ENCODE measurements at regions not wholly inside any gene's neighbourhood (a gene's known extent, or its start where the extent isn't known, plus 50 kb on each side); places are given as distances from the start of the nearest gene placed in this dataset.

DNA sequence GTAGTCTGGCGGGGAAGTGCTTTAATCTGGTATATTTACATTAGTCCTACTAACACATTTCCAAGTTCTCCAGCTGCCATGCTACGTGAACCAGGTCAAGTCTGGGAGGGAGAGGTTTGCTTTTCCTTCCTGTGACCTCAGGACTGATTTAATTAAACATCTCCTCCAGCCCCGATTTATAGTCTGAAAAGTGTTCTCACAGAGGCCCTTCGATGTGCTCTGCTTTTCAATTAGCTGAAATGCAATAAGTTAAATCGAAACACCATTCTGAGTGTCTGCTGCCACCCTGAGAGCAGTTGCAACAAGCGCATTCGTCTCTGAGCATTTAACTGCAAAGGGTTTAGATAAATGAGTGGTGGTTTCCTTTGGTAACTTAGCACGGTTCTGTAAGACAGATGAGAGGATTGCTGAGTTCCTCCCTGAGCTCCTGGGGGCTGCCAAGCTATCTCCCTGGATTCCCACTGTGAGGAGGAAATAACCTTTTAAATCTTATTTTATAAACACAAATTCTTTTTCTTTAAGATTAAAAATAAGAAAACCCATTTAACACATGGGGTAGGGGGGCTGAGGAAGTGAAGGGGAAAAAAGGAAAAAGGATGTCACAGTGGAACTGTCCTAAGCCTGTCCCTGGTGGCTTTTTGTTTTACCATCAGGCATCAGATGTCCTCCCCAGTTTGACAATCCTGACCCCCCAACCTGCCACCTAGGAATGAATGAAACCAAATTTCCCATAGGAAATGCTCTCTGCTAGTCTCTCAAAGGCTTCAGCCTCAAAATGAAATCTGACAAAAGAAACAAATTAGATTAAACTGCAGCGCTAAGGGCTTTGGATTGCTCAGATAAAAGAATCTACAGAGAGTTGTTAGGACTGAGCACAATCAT, 56.5 kb upstream of the CREB1 start (continued):
- TF ChIP-seq, protein P1, sequence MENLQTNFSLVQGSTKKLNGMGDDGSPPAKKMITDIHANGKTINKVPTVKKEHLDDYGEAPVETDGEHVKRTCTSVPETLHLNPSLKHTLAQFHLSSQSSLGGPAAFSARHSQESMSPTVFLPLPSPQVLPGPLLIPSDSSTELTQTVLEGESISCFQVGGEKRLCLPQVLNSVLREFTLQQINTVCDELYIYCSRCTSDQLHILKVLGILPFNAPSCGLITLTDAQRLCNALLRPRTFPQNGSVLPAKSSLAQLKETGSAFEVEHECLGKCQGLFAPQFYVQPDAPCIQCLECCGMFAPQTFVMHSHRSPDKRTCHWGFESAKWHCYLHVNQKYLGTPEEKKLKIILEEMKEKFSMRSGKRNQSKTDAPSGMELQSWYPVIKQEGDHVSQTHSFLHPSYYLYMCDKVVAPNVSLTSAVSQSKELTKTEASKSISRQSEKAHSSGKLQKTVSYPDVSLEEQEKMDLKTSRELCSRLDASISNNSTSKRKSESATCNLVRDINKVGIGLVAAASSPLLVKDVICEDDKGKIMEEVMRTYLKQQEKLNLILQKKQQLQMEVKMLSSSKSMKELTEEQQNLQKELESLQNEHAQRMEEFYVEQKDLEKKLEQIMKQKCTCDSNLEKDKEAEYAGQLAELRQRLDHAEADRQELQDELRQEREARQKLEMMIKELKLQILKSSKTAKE (IDR thresholded peaks at IDR 0.05; ENCODE audit: low read depth, poor library complexity, severe bottlenecking) = no peak
- no peak for TF ChIP-seq WRNIP1 (IDR thresholded peaks at IDR 0.05; ENCODE audit: borderline replicate concordance, low read depth, low read length)
- no peak for TF ChIP-seq SIN3A (IDR thresholded peaks at IDR 0.05; ENCODE audit: low read depth, low read length)
- TF ChIP-seq, protein P2, sequence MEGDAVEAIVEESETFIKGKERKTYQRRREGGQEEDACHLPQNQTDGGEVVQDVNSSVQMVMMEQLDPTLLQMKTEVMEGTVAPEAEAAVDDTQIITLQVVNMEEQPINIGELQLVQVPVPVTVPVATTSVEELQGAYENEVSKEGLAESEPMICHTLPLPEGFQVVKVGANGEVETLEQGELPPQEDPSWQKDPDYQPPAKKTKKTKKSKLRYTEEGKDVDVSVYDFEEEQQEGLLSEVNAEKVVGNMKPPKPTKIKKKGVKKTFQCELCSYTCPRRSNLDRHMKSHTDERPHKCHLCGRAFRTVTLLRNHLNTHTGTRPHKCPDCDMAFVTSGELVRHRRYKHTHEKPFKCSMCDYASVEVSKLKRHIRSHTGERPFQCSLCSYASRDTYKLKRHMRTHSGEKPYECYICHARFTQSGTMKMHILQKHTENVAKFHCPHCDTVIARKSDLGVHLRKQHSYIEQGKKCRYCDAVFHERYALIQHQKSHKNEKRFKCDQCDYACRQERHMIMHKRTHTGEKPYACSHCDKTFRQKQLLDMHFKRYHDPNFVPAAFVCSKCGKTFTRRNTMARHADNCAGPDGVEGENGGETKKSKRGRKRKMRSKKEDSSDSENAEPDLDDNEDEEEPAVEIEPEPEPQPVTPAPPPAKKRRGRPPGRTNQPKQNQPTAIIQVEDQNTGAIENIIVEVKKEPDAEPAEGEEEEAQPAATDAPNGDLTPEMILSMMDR (IDR thresholded peaks at IDR 0.05 in 2 of 3, conservative IDR thresholded peaks at IDR 0.05 in 1 of 3; ENCODE audit: control insufficient read depth in 2 of 3, extremely low read depth in 1 of 3, insufficient read depth in 1 of 3, low read depth in 3 of 3, low read length in 3 of 3) = peak; percentile 49 to 84 (median 67); a peak in 5 of 6 replicates
- TF ChIP-seq RBBP5 (conservative IDR thresholded peaks at IDR 0.05) = no peak
- no peak for TF ChIP-seq CHD1 (IDR thresholded peaks at IDR 0.05; ENCODE audit: low read depth, low read length)
- TF ChIP-seq STAT1 (conservative IDR thresholded peaks at IDR 0.05) = no peak
- TF ChIP-seq, protein P3, sequence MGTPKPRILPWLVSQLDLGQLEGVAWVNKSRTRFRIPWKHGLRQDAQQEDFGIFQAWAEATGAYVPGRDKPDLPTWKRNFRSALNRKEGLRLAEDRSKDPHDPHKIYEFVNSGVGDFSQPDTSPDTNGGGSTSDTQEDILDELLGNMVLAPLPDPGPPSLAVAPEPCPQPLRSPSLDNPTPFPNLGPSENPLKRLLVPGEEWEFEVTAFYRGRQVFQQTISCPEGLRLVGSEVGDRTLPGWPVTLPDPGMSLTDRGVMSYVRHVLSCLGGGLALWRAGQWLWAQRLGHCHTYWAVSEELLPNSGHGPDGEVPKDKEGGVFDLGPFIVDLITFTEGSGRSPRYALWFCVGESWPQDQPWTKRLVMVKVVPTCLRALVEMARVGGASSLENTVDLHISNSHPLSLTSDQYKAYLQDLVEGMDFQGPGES (IDR thresholded peaks at IDR 0.05) = no peak
- TF ChIP-seq CREM (IDR thresholded peaks at IDR 0.05; ENCODE audit: low read depth) = no peak
- TF ChIP-seq ZNF384 (IDR thresholded peaks at IDR 0.05; ENCODE audit: borderline replicate concordance, low read depth, low read length) = no peak
- TF ChIP-seq ATF7 (IDR thresholded peaks at IDR 0.05; ENCODE audit: low read depth) = no peak
- no peak for TF ChIP-seq RAD51 (IDR thresholded peaks at IDR 0.05)
- TF ChIP-seq, protein P4, sequence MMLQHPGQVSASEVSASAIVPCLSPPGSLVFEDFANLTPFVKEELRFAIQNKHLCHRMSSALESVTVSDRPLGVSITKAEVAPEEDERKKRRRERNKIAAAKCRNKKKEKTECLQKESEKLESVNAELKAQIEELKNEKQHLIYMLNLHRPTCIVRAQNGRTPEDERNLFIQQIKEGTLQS (IDR thresholded peaks at IDR 0.05; ENCODE audit: borderline replicate concordance, extremely low read depth, low read depth, low read length) = no peak
- TF ChIP-seq CBX3 (IDR thresholded peaks at IDR 0.05; ENCODE audit: borderline replicate concordance, low read depth) = no peak
- no peak for TF ChIP-seq GATAD2B (conservative IDR thresholded peaks at IDR 0.05; ENCODE audit: low read depth)
- TF ChIP-seq NFYA (IDR thresholded peaks at IDR 0.05; ENCODE audit: borderline replicate concordance, low read depth, low read length) = no peak
- peak; percentile 16; the same call in 1 of the 2 replicates for TF ChIP-seq RUNX3 (IDR thresholded peaks at IDR 0.05; ENCODE audit: low read length)
- TF ChIP-seq BACH1 (IDR thresholded peaks at IDR 0.05; ENCODE audit: borderline replicate concordance) = no peak
- TF ChIP-seq, protein P5, sequence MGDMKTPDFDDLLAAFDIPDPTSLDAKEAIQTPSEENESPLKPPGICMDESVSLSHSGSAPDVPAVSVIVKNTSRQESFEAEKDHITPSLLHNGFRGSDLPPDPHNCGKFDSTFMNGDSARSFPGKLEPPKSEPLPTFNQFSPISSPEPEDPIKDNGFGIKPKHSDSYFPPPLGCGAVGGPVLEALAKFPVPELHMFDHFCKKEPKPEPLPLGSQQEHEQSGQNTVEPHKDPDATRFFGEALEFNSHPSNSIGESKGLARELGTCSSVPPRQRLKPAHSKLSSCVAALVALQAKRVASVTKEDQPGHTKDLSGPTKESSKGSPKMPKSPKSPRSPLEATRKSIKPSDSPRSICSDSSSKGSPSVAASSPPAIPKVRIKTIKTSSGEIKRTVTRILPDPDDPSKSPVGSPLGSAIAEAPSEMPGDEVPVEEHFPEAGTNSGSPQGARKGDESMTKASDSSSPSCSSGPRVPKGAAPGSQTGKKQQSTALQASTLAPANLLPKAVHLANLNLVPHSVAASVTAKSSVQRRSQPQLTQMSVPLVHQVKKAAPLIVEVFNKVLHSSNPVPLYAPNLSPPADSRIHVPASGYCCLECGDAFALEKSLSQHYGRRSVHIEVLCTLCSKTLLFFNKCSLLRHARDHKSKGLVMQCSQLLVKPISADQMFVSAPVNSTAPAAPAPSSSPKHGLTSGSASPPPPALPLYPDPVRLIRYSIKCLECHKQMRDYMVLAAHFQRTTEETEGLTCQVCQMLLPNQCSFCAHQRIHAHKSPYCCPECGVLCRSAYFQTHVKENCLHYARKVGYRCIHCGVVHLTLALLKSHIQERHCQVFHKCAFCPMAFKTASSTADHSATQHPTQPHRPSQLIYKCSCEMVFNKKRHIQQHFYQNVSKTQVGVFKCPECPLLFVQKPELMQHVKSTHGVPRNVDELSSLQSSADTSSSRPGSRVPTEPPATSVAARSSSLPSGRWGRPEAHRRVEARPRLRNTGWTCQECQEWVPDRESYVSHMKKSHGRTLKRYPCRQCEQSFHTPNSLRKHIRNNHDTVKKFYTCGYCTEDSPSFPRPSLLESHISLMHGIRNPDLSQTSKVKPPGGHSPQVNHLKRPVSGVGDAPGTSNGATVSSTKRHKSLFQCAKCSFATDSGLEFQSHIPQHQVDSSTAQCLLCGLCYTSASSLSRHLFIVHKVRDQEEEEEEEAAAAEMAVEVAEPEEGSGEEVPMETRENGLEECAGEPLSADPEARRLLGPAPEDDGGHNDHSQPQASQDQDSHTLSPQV (IDR thresholded peaks at IDR 0.05) = no peak

Data from GM12878 (cell line).